ENCODE measurements at regions not wholly inside any gene's neighbourhood (a gene's known extent, or its start where the extent isn't known, plus 50 kb on each side); places are given as distances from the start of the nearest gene placed in this dataset.

DNA sequence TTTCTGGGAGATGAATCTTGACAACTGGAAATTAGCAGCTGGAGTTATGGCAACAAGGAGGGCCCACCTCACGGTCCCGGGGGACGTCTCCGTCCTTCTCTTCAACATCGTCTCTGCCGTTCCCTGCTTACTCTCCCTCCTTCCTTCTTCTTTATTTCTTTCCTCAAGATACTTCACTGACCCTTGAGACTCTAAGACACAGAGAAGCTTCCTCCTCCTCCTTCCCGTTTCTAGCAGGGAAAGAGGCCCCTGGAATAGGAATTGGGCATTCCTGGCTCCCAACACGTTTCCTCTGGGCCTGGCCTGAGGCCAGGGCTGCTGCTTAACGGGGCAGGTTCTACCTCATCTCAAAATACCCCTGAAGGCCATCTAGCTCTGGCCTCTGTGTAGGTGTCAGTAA is 189.9 kb upstream of the GMDS start:
- POLR2A ChIA-PET = no interaction called here
- no peak overlapping the region for H3K27ac Mint-ChIP-seq
- no peaks in the 10 kb centered on the region for H3K27me3 Mint-ChIP-seq
- H3K9me3 Mint-ChIP-seq = peaks cover 0 to 3% (median 0%) of the 10 kb centered on the region in 3 donors
- Histone ChIP-seq H3K27me3 (replicated peaks in 1 of 2; ENCODE audit: control insufficient read depth in 2 of 2, extremely low read depth in 1 of 2, insufficient read depth in 2 of 2, low read length in 1 of 2) (no peaks in the 10 kb centered on the region), H3K36me3 (ENCODE audit: control insufficient read depth in 2 of 2, extremely low read depth in 1 of 2, insufficient read depth in 1 of 2, low read length in 1 of 2) (no peaks in the 10 kb centered on the region), H3K27ac (ENCODE audit: low read length) (no peak overlapping the region), H3K4me3 (ENCODE audit: control insufficient read depth in 1 of 2, extremely low read depth in 1 of 2, low read length in 1 of 2) (no peak overlapping the region), H3K4me1 (ENCODE audit: control insufficient read depth in 1 of 2, extremely low read depth in 1 of 2, insufficient read depth in 2 of 2, low read length in 2 of 2) (no peaks in the 10 kb centered on the region), H3K9me3 (no peaks in the 10 kb centered on the region)
- H3K36me3 Mint-ChIP-seq = peaks cover 9% of the 10 kb centered on the region
- DNase-seq (no peak), ATAC-seq (replicated peaks in 1 of 4) (no peak)
- CTCF ChIA-PET = interaction anchor here in 1 of 2 donors (0.9 kb wide), 1 partner anchor 839 kb away, joined by 3 read pairs; no protein-coding TSS in a partner anchor
- 83% methylated on average over 7 of the region's 9 CpGs for WGBS (ENCODE audit: insufficient coverage)
- no peak overlapping the region for H3K4me3 Mint-ChIP-seq
- H3K4me1 Mint-ChIP-seq = no peaks in the 10 kb centered on the region

DNA sequence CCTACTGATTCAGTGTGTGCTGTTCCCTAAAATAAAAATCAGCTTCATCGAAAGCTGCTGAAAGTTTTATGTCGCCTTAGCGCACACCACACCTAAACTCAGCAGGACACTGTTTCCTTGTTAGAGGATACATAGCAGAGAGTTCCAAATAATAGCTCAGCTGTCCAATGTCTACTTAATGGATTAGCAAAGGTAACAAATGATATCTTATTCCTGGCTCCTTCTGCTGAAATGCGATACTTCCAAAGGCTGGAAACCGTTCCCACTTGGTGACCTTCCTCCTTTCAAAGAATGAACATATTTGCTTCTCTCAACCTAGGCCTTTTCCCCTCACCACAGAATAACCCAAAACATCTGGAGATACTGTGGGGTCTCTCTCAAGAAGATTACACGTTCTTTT is 189.5 kb upstream of the GMDS start:
- no peaks in the 10 kb centered on the region for H3K4me1 Mint-ChIP-seq
- 96% methylated on average over 2 of the region's 6 CpGs for WGBS (ENCODE audit: insufficient coverage)
- no peak overlapping the region for H3K4me3 ChIP-seq (ENCODE audit: control insufficient read depth in 1 of 2, extremely low read depth in 1 of 2, low read length in 1 of 2)
- H3K36me3 ChIP-seq (ENCODE audit: control insufficient read depth in 2 of 2, extremely low read depth in 1 of 2, insufficient read depth in 1 of 2, low read length in 1 of 2) = no peaks in the 10 kb centered on the region
- no peaks in the 10 kb centered on the region for H3K4me1 ChIP-seq (ENCODE audit: control insufficient read depth in 1 of 2, extremely low read depth in 1 of 2, insufficient read depth in 2 of 2, low read length in 2 of 2)
- no peak overlapping the region for H3K27ac Mint-ChIP-seq
- POLR2A ChIA-PET = no interaction called here
- DNase-seq = no peak
- no peaks in the 10 kb centered on the region for H3K9me3 ChIP-seq
- CTCF ChIA-PET = interaction anchor here in 1 of 2 donors (0.9 kb wide), 1 partner anchor 839 kb away, joined by 3 read pairs; no protein-coding TSS in a partner anchor
- H3K36me3 Mint-ChIP-seq = peaks cover 13% of the 10 kb centered on the region
- H3K9me3 Mint-ChIP-seq = peaks cover 0 to 3% (median 0%) of the 10 kb centered on the region in 3 donors
- H3K27me3 ChIP-seq (replicated peaks in 1 of 2; ENCODE audit: control insufficient read depth in 2 of 2, extremely low read depth in 1 of 2, insufficient read depth in 2 of 2, low read length in 1 of 2) = no peaks in the 10 kb centered on the region
- no peak overlapping the region for H3K4me3 Mint-ChIP-seq
- H3K27me3 Mint-ChIP-seq = no peaks in the 10 kb centered on the region
- ATAC-seq (replicated peaks in 1 of 4) = no peak
- H3K27ac ChIP-seq (ENCODE audit: low read length) = no peak overlapping the region

DNA sequence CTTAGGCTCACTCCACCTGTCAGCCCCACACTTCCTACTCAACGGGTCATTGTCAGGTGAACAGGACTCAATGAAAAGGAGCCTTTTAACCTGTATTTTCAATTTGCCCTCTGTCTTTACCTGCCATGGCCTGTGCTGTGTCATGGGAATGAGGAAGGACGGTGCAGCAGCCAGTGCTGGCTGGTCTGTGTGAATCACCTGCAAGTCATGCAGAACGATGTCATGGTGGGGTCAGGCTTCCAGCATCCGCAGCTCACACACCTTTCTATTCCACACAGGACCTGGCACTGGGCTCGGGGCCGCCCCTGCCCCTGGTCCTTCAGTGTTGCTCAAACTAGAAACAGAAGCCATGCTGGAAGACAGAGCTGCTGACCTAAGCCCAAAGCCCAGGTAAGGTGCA is 188.7 kb upstream of the GMDS start:
- Histone ChIP-seq H3K27ac (ENCODE audit: low read length) (no peak overlapping the region), H3K4me3 (ENCODE audit: control insufficient read depth in 1 of 2, extremely low read depth in 1 of 2, low read length in 1 of 2) (no peak overlapping the region), H3K27me3 (replicated peaks in 1 of 2; ENCODE audit: control insufficient read depth in 2 of 2, extremely low read depth in 1 of 2, insufficient read depth in 2 of 2, low read length in 1 of 2) (no peaks in the 10 kb centered on the region), H3K36me3 (ENCODE audit: control insufficient read depth in 2 of 2, extremely low read depth in 1 of 2, insufficient read depth in 1 of 2, low read length in 1 of 2) (no peaks in the 10 kb centered on the region), H3K9me3 (no peaks in the 10 kb centered on the region), H3K4me1 (ENCODE audit: control insufficient read depth in 1 of 2, extremely low read depth in 1 of 2, insufficient read depth in 2 of 2, low read length in 2 of 2) (no peaks in the 10 kb centered on the region)
- Mint-ChIP-seq H3K4me3 (no peak overlapping the region), H3K36me3 (peaks cover 13% of the 10 kb centered on the region), H3K27me3 (no peaks in the 10 kb centered on the region), H3K27ac (no peak overlapping the region), H3K9me3 (peaks cover 0 to 2% (median 0%) of the 10 kb centered on the region in 3 donors), H3K4me1 (no peaks in the 10 kb centered on the region)
- no peak for DNase-seq
- ChIA-PET POLR2A (no interaction called here), CTCF (no interaction called here)
- no peak for ATAC-seq (replicated peaks in 1 of 4)
- 85% methylated on average over 4 of the region's 6 CpGs for WGBS (ENCODE audit: insufficient coverage)

DNA sequence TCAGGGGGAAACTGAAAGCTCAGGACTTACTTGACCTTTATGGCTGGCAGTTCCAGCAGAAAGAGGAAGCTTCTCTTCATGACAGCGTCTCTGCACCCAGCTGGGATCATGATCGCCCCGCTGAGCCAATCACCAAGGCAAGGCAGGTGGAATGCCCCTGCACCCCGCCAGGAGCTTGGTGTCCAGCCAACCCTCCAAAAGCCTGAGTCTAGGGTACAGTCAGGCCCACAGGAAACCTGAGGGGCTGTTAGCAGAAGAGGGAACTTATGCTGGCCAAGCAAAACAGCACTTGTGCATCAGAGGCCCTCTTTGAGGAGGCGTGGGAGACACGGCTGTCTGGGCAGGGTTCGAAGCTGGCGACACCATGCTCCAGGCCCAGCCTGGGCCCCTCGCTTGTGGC is 188.3 kb upstream of the GMDS start:
- CTCF ChIA-PET = no interaction called here

DNA sequence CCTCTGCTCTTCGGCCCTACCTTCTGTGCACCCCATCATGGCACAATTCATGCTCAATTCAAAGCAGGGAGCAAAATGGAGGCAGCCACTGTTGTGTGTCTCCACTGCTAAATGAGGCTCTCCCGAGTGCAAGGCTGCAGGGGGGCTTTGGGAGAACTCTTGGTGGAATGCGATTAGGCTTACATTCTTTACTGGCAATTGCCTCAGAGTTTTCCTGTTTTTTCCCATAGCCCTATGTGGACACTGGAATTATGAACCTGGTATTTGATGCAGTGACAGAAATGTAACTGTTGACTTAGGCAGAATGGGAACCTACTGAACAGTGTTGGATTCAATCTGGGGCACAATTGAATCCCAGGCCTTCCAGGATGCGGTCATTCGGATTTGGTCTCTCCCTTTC is 187.9 kb upstream of the GMDS start:
- no peaks in the 10 kb centered on the region for H3K36me3 ChIP-seq (ENCODE audit: control insufficient read depth in 2 of 2, extremely low read depth in 1 of 2, insufficient read depth in 1 of 2, low read length in 1 of 2)
- DNase-seq = no peak
- Mint-ChIP-seq H3K27me3 (no peaks in the 10 kb centered on the region), H3K4me3 (no peak overlapping the region), H3K9me3 (no peaks in the 10 kb centered on the region), H3K36me3 (peaks cover 9% of the 10 kb centered on the region), H3K4me1 (no peaks in the 10 kb centered on the region), H3K27ac (no peak overlapping the region)
- no peak overlapping the region for H3K27ac ChIP-seq (ENCODE audit: low read length)
- no peak for ATAC-seq (replicated peaks in 1 of 4)
- ChIA-PET CTCF (no interaction called here), POLR2A (no interaction called here)
- H3K27me3 ChIP-seq (replicated peaks in 1 of 2; ENCODE audit: control insufficient read depth in 2 of 2, extremely low read depth in 1 of 2, insufficient read depth in 2 of 2, low read length in 1 of 2) = no peaks in the 10 kb centered on the region
- H3K4me3 ChIP-seq (ENCODE audit: control insufficient read depth in 1 of 2, extremely low read depth in 1 of 2, low read length in 1 of 2) = no peak overlapping the region
- no peaks in the 10 kb centered on the region for H3K9me3 ChIP-seq
- 92% methylated on average over 5 of the region's 5 CpGs for WGBS (ENCODE audit: insufficient coverage)
- no peaks in the 10 kb centered on the region for H3K4me1 ChIP-seq (ENCODE audit: control insufficient read depth in 1 of 2, extremely low read depth in 1 of 2, insufficient read depth in 2 of 2, low read length in 2 of 2)

More for the DNA sequence above, 188.3 kb upstream of the GMDS start:
- POLR2A ChIA-PET = no interaction called here
- H3K9me3 Mint-ChIP-seq = no peaks in the 10 kb centered on the region
- no peaks in the 10 kb centered on the region for H3K27me3 ChIP-seq (replicated peaks in 1 of 2; ENCODE audit: control insufficient read depth in 2 of 2, extremely low read depth in 1 of 2, insufficient read depth in 2 of 2, low read length in 1 of 2)
- H3K4me3 Mint-ChIP-seq = no peak overlapping the region
- no peaks in the 10 kb centered on the region for H3K4me1 Mint-ChIP-seq
- WGBS (ENCODE audit: insufficient coverage) = 65% methylated on average over 8 of the region's 9 CpGs
- H3K36me3 ChIP-seq (ENCODE audit: control insufficient read depth in 2 of 2, extremely low read depth in 1 of 2, insufficient read depth in 1 of 2, low read length in 1 of 2) = no peaks in the 10 kb centered on the region
- no peak overlapping the region for H3K27ac Mint-ChIP-seq
- peaks cover 13% of the 10 kb centered on the region for H3K36me3 Mint-ChIP-seq
- H3K27me3 Mint-ChIP-seq = no peaks in the 10 kb centered on the region
- no peaks in the 10 kb centered on the region for H3K4me1 ChIP-seq (ENCODE audit: control insufficient read depth in 1 of 2, extremely low read depth in 1 of 2, insufficient read depth in 2 of 2, low read length in 2 of 2)
- H3K27ac ChIP-seq (ENCODE audit: low read length) = no peak overlapping the region
- DNase-seq (no peak), ATAC-seq (replicated peaks in 1 of 4) (no peak)
- H3K9me3 ChIP-seq = no peaks in the 10 kb centered on the region
- no peak overlapping the region for H3K4me3 ChIP-seq (ENCODE audit: control insufficient read depth in 1 of 2, extremely low read depth in 1 of 2, low read length in 1 of 2)

DNA sequence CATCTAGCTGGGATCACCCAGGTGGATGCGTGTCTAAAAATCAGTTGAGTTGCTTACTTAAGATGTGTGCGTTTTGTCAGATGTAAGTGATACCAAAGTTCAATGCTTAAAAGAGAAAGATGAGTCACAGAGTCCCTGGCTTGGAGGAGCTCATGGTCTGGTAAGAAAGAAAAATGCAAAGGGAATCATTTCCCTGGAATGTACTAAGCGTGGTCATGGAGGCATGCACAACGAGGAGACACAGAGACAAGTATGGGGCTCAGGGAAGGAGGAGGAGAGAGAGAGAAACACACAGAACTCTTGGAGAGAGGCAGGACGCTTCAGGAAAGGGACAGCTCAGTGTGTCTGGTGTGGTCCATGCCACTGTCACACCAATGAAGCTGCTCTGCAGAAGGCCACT is 186.9 kb upstream of the GMDS start:
- ChIA-PET POLR2A (no interaction called here), CTCF (no interaction called here)
- no peaks in the 10 kb centered on the region for H3K27me3 ChIP-seq (replicated peaks in 1 of 2; ENCODE audit: control insufficient read depth in 2 of 2, extremely low read depth in 1 of 2, insufficient read depth in 2 of 2, low read length in 1 of 2)
- no peak overlapping the region for H3K27ac ChIP-seq (ENCODE audit: low read length)
- H3K4me3 Mint-ChIP-seq = no peak overlapping the region
- ATAC-seq (replicated peaks in 1 of 4) = no peak
- H3K9me3 Mint-ChIP-seq = no peaks in the 10 kb centered on the region
- no peak for DNase-seq
- whole genome bisulfite sequencing (ENCODE audit: insufficient coverage) = 83% methylated on average over 4 of the region's 5 CpGs
- H3K9me3 ChIP-seq = no peaks in the 10 kb centered on the region
- H3K4me1 Mint-ChIP-seq = no peaks in the 10 kb centered on the region
- no peaks in the 10 kb centered on the region for H3K27me3 Mint-ChIP-seq
- H3K4me1 ChIP-seq (ENCODE audit: control insufficient read depth in 1 of 2, extremely low read depth in 1 of 2, insufficient read depth in 2 of 2, low read length in 2 of 2) = no peaks in the 10 kb centered on the region
- no peaks in the 10 kb centered on the region for H3K36me3 ChIP-seq (ENCODE audit: control insufficient read depth in 2 of 2, extremely low read depth in 1 of 2, insufficient read depth in 1 of 2, low read length in 1 of 2)
- no peak overlapping the region for H3K4me3 ChIP-seq (ENCODE audit: control insufficient read depth in 1 of 2, extremely low read depth in 1 of 2, low read length in 1 of 2)
- H3K36me3 Mint-ChIP-seq = peaks cover 7% of the 10 kb centered on the region
- H3K27ac Mint-ChIP-seq = no peak overlapping the region

DNA sequence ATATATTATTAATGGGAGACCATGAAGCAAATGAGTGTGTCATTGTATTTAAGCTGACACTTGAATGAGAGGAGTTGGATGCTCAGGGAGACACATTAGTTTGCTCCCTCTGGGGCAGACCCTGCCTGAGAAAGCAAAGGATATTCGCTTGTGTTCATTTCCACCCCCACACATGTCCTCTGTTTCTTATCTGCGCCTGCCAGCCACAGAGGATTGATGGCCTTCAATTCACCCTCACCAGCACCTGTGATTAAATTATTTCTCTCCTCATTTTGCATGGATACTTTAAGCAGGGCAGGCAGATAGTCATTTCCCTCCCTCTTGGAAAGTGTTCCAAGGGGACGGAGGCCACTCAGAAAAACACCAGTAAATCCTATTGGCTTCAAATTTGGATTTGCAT is 185.2 kb upstream of the GMDS start:
- H3K4me3 Mint-ChIP-seq = no peak overlapping the region
- Histone ChIP-seq H3K27ac (ENCODE audit: low read length) (no peak overlapping the region), H3K4me3 (ENCODE audit: control insufficient read depth in 1 of 2, extremely low read depth in 1 of 2, low read length in 1 of 2) (no peak overlapping the region), H3K36me3 (ENCODE audit: control insufficient read depth in 2 of 2, extremely low read depth in 1 of 2, insufficient read depth in 1 of 2, low read length in 1 of 2) (no peaks in the 10 kb centered on the region), H3K27me3 (replicated peaks in 1 of 2; ENCODE audit: control insufficient read depth in 2 of 2, extremely low read depth in 1 of 2, insufficient read depth in 2 of 2, low read length in 1 of 2) (no peaks in the 10 kb centered on the region), H3K4me1 (ENCODE audit: control insufficient read depth in 1 of 2, extremely low read depth in 1 of 2, insufficient read depth in 2 of 2, low read length in 2 of 2) (no peaks in the 10 kb centered on the region), H3K9me3 (no peaks in the 10 kb centered on the region)
- DNase-seq (no peak), ATAC-seq (replicated peaks in 1 of 4) (no peak)
- CTCF ChIA-PET = no interaction called here
- H3K4me1 Mint-ChIP-seq = no peaks in the 10 kb centered on the region
- 100% methylated on average over 1 of the region's 3 CpGs for whole genome bisulfite sequencing (ENCODE audit: insufficient coverage)
- POLR2A ChIA-PET = no interaction called here
- no peaks in the 10 kb centered on the region for H3K27me3 Mint-ChIP-seq
- no peak overlapping the region for H3K27ac Mint-ChIP-seq
- H3K9me3 Mint-ChIP-seq = no peaks in the 10 kb centered on the region
- peaks cover 7% of the 10 kb centered on the region for H3K36me3 Mint-ChIP-seq
